Upper lobe of left lung (tissue), 6 donors: ENCODE measurements at regions not wholly inside any gene's neighbourhood (a gene's known extent, or its start where the extent isn't known, plus 50 kb on each side); places are given as distances from the start of the nearest gene placed in this dataset.

Experiments used
- ATAC-seq, 2 donors: fragments of 200-7000 bp; cut with Tn5 transposase; one replicate each; pipeline ENCODE4 v1.9.1; 2022; ENCODE audit warnings: mild to moderate bottlenecking in 2 of 2, moderate library complexity in 2 of 2; ENCODE audit not compliant: low FRiP score in 2 of 2
- DNase-seq, 2 donors: peaks; one replicate each; pipeline ENCODE4 v3.0.0-alpha.2; 2019 to 2020
- H3K27ac ChIP-seq, 4 donors: fragments of 200-600 bp; sonication (generic); one replicate each; pipeline ENCODE4 v1.5.1; 2016 to 2019
- H3K27me3 ChIP-seq, 4 donors: fragments of 200-600 bp; sonication (generic); one replicate each; pipeline ENCODE4 v1.5.1; 2017 to 2019
- H3K36me3 ChIP-seq, 4 donors: fragments of 200-600 bp; sonication (generic); one replicate each; pipeline ENCODE4 v1.5.1; 2016 to 2019
- H3K4me1 ChIP-seq, 4 donors: fragments of 200-600 bp; sonication (generic); one replicate each; pipeline ENCODE4 v1.5.1; 2018 to 2019
- H3K4me3 ChIP-seq, 4 donors: fragments of 200-600 bp; sonication (generic); one replicate each; pipeline ENCODE4 v1.5.1; 2017 to 2019; ENCODE audit warnings: mild to moderate bottlenecking in 2 of 4, moderate library complexity in 1 of 4
- H3K9me3 ChIP-seq, 4 donors: fragments of 200-600 bp; sonication (generic); one replicate each; pipeline ENCODE4 v1.5.1; 2018 to 2019
- CTCF ChIP-seq, 6 experiments: fragments of 450-650 bp in 4 of 6; fragments of 200-600 bp in 2 of 6; sonication (generic) in 2 of 6; IDR thresholded peaks; one replicate each; pipeline ENCODE4 v1.5.1; 2016 to 2019; ENCODE audit warnings: antibody characterized with exemption in 6 of 6
- EP300 ChIP-seq, 4 donors: sonication (generic); formaldehyde crosslinking; IDR thresholded peaks; one replicate each; pipeline ENCODE4 v1.5.1; 2017; ENCODE audit warnings: antibody characterized with exemption in 4 of 4, control low read depth in 2 of 4
- POLR2A ChIP-seq, 4 donors: fragments of 450-650 bp; IDR thresholded peaks; one replicate each; pipeline ENCODE4 v1.5.1; 2016 to 2017; ENCODE audit warnings: antibody characterized with exemption in 4 of 4, mild to moderate bottlenecking in 2 of 4
- POLR2AphosphoS5 ChIP-seq, 2 donors: sonication (generic); formaldehyde crosslinking; IDR thresholded peaks; one replicate each; pipeline ENCODE4 v1.5.1; 2017; ENCODE audit warnings: antibody characterized with exemption in 2 of 2
- WGBS, 2 donors: methylation state at CpG; one replicate each; pipeline ENCODE4 v1.1.5; 2017 to 2018; 5-methylcytosine and 5-hydroxymethylcytosine counted together
- donor health status: DM: no; HTN: no; CAD: no; lungs with moderate emphysema.
- donor health status: DM: no; HTN: yes; CAD: no; lungs with severe emphysema.

GRCh38 chr1:38512024-38512767 lies 347.4 kb downstream of the RRAGC start:
- TF ChIP-seq POLR2A (IDR thresholded peaks at IDR 0.05) = no peak
- TF ChIP-seq POLR2AphosphoS5 (IDR thresholded peaks at IDR 0.05) = no peak
- TF ChIP-seq CTCF (IDR thresholded peaks at IDR 0.05) = no peak
- TF ChIP-seq EP300 (IDR thresholded peaks at IDR 0.05) = no peak
- Histone ChIP-seq H3K36me3 (no peaks in the 10 kb centered on the region), H3K4me1 (peaks cover 6 to 16% (median 13%) of the 10 kb centered on the region in 4 donors), H3K4me3 (no peak overlapping the region), H3K27me3 (no peaks in the 10 kb centered on the region), H3K27ac (no peak overlapping the region), H3K9me3 (no peaks in the 10 kb centered on the region)
- DNase-seq (no peak), ATAC-seq (no peak)
- 60 to 62% methylated on average over 5 of the region's 5 CpGs for WGBS, 2 donors

GRCh38 chr1:38508232-38508631 lies 351.3 kb downstream of the RRAGC start:
- TF ChIP-seq POLR2AphosphoS5 (IDR thresholded peaks at IDR 0.05) (no peak), EP300 (IDR thresholded peaks at IDR 0.05) (no peak), POLR2A (IDR thresholded peaks at IDR 0.05) (no peak), CTCF (IDR thresholded peaks at IDR 0.05) (no peak)
- peak overlapping the region in 1 of 4 donors; percentile 37 for H3K27ac ChIP-seq
- H3K4me1 ChIP-seq = peaks cover 6 to 15% (median 13%) of the 10 kb centered on the region in 4 donors
- H3K9me3 ChIP-seq = no peaks in the 10 kb centered on the region
- DNase-seq (peak in 1 of 2 donors; percentile 55), ATAC-seq (peak in 1 of 2 donors; percentile 77)
- 15 to 19% methylated on average over 6 of the region's 6 CpGs for WGBS, 2 donors
- H3K27me3 ChIP-seq = no peaks in the 10 kb centered on the region
- no peak overlapping the region for H3K4me3 ChIP-seq
- no peaks in the 10 kb centered on the region for H3K36me3 ChIP-seq

GRCh38 chr1:38507563-38507962 lies 352.0 kb downstream of the RRAGC start:
- ATAC-seq (no peak), DNase-seq (no peak)
- TF ChIP-seq POLR2AphosphoS5 (IDR thresholded peaks at IDR 0.05) = no peak
- TF ChIP-seq CTCF (IDR thresholded peaks at IDR 0.05) = no peak
- TF ChIP-seq EP300 (IDR thresholded peaks at IDR 0.05) = no peak
- TF ChIP-seq POLR2A (IDR thresholded peaks at IDR 0.05) = no peak
- WGBS, 2 donors = 66 to 83% methylated on average over 6 of the region's 6 CpGs
- Histone ChIP-seq H3K36me3 (no peaks in the 10 kb centered on the region), H3K27ac (peak overlapping the region in 1 of 4 donors; percentile 37), H3K27me3 (no peaks in the 10 kb centered on the region), H3K4me1 (peaks cover 6 to 15% (median 10%) of the 10 kb centered on the region in 4 donors), H3K4me3 (no peak overlapping the region), H3K9me3 (no peaks in the 10 kb centered on the region)

- H3K4me1 ChIP-seq = peaks cover 6 to 15% (median 10%) of the 10 kb centered on the region in 4 donors
- 57 to 64% methylated on average over 8 of the region's 8 CpGs for WGBS, 2 donors
- H3K27me3 ChIP-seq = no peaks in the 10 kb centered on the region
- DNase-seq (no peak), ATAC-seq (no peak)
- H3K4me3 ChIP-seq = no peak overlapping the region
- H3K9me3 ChIP-seq = no peaks in the 10 kb centered on the region
- no peak overlapping the region for H3K27ac ChIP-seq
- no peaks in the 10 kb centered on the region for H3K36me3 ChIP-seq
- no peak for TF ChIP-seq CTCF (IDR thresholded peaks at IDR 0.05)
- TF ChIP-seq POLR2A (IDR thresholded peaks at IDR 0.05) = no peak
- TF ChIP-seq POLR2AphosphoS5 (IDR thresholded peaks at IDR 0.05) = no peak
- no peak for TF ChIP-seq EP300 (IDR thresholded peaks at IDR 0.05)
Measured at GRCh38 chr1:38505944-38506343, 353.6 kb downstream of the RRAGC start.

GRCh38 chr1:38502758-38503157 lies 356.8 kb downstream of the RRAGC start:
- Histone ChIP-seq H3K27ac (no peak overlapping the region), H3K4me3 (no peak overlapping the region), H3K9me3 (no peaks in the 10 kb centered on the region), H3K36me3 (no peaks in the 10 kb centered on the region), H3K4me1 (peaks cover 0 to 5% (median 3%) of the 10 kb centered on the region in 4 donors), H3K27me3 (no peaks in the 10 kb centered on the region)
- 35 to 70% methylated on average over 2 to 4 of the region's 4 CpGs for WGBS, 2 donors
- TF ChIP-seq POLR2AphosphoS5 (IDR thresholded peaks at IDR 0.05) (no peak), POLR2A (IDR thresholded peaks at IDR 0.05) (no peak), EP300 (IDR thresholded peaks at IDR 0.05) (no peak), CTCF (IDR thresholded peaks at IDR 0.05) (no peak)
- DNase-seq (no peak), ATAC-seq (no peak)
